Peyer's patch (tissue), 4 donors: ENCODE measurements at regions not wholly inside any gene's neighbourhood (a gene's known extent, or its start where the extent isn't known, plus 50 kb on each side); places are given as distances from the start of the nearest gene placed in this dataset.

Source experiments
- DNase-seq, 3 donors: peaks; one replicate each; pipeline ENCODE4 v3.0.0-alpha.2; 2017 to 2019
- H3K27ac ChIP-seq, 4 donors: fragments of 200-600 bp; sonication (generic); one replicate each; pipeline ENCODE4 v1.5.1; 2016 to 2019
- H3K27me3 ChIP-seq, 2 donors: fragments of 200-600 bp; sonication (generic); one replicate each; pipeline ENCODE4 v1.5.1; 2019
- H3K36me3 ChIP-seq, 3 donors: fragments of 200-600 bp; sonication (generic); one replicate each; pipeline ENCODE4 v1.5.1; 2016 to 2019
- H3K4me1 ChIP-seq, 4 donors: fragments of 200-600 bp; sonication (generic); one replicate each; pipeline ENCODE4 v1.5.1; 2016 to 2019
- H3K4me3 ChIP-seq, 4 donors: fragments of 200-600 bp; sonication (generic); 1 replicate in 3 of 4; 2 replicates in 1 of 4; pipeline ENCODE4 v1.5.1; 2016 to 2019; ENCODE audit warnings: mild to moderate bottlenecking in 1 of 4
- H3K9me3 ChIP-seq, 4 donors: fragments of 200-600 bp; sonication (generic); one replicate each; pipeline ENCODE4 v1.5.1; 2016 to 2019; ENCODE audit warnings: mild to moderate bottlenecking in 1 of 4
- POLR2A ChIP-seq, 2 donors: fragments of 450-650 bp; IDR thresholded peaks; one replicate each; pipeline ENCODE4 v1.5.1; 2017; ENCODE audit warnings: antibody characterized with exemption in 2 of 2, mild to moderate bottlenecking in 2 of 2, moderate library complexity in 2 of 2
- TF ChIP-seq, protein P1 (sequence below), 6 experiments: fragments of 450-650 bp in 4 of 6; fragments of 200-600 bp in 2 of 6; sonication (generic) in 1 of 6; IDR thresholded peaks; one replicate each; pipeline ENCODE4 v1.5.1; 2017 to 2019; ENCODE audit warnings: antibody characterized with exemption in 6 of 6, mild to moderate bottlenecking in 3 of 6, moderate library complexity in 1 of 6

GRCh38 chr2:39530411-39530866 lies 93.4 kb upstream of the MAP4K3 start:
- TF ChIP-seq POLR2A (IDR thresholded peaks at IDR 0.05), result no peak
- TF ChIP-seq, protein P1, sequence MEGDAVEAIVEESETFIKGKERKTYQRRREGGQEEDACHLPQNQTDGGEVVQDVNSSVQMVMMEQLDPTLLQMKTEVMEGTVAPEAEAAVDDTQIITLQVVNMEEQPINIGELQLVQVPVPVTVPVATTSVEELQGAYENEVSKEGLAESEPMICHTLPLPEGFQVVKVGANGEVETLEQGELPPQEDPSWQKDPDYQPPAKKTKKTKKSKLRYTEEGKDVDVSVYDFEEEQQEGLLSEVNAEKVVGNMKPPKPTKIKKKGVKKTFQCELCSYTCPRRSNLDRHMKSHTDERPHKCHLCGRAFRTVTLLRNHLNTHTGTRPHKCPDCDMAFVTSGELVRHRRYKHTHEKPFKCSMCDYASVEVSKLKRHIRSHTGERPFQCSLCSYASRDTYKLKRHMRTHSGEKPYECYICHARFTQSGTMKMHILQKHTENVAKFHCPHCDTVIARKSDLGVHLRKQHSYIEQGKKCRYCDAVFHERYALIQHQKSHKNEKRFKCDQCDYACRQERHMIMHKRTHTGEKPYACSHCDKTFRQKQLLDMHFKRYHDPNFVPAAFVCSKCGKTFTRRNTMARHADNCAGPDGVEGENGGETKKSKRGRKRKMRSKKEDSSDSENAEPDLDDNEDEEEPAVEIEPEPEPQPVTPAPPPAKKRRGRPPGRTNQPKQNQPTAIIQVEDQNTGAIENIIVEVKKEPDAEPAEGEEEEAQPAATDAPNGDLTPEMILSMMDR (IDR thresholded peaks at IDR 0.05), result no peak
- Histone ChIP-seq H3K27ac (no peak overlapping the region), H3K9me3 (no peaks in the 10 kb centered on the region), H3K27me3 (no peaks in the 10 kb centered on the region), H3K4me3 (no peak overlapping the region), H3K4me1 (no peaks in the 10 kb centered on the region), H3K36me3 (no peaks in the 10 kb centered on the region)
- DNase-seq, result no peak

DNA sequence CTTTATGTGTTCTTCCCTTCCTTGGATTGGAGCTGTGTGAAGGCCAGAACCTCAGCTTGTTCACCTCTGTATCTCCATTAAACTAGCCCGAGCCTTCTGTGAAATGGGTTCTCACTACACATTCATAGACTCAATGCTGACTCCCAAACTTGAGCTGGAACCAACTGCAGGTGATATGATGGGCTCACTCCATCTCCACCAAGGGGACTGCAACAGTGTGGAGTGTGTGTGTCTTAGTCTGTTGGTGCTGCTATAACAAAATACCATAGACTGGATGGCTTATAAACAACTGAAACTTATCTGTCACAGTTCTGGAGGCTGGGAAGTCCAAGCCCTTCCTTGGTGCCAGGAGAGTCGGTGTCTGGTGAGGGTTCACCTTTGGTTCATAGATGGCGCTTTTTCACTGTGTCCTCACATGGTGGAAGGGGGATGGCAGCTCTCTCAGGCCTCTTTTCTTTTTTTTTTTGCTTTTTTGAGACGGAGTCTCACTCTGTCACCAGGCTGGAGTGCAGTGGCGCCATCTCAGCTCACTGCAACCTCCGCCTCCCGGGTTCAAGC lies 94.2 kb upstream of the MAP4K3 start:
- no peaks in the 10 kb centered on the region for H3K4me1 ChIP-seq
- no peaks in the 10 kb centered on the region for H3K9me3 ChIP-seq
- H3K36me3 ChIP-seq, result no peaks in the 10 kb centered on the region
- H3K27me3 ChIP-seq, result no peaks in the 10 kb centered on the region
- no peak overlapping the region for H3K4me3 ChIP-seq
- H3K27ac ChIP-seq, result no peak overlapping the region
- no peak for DNase-seq
- no peak for TF ChIP-seq POLR2A (IDR thresholded peaks at IDR 0.05)
- TF ChIP-seq, protein P1 (IDR thresholded peaks at IDR 0.05), result no peak

DNA sequence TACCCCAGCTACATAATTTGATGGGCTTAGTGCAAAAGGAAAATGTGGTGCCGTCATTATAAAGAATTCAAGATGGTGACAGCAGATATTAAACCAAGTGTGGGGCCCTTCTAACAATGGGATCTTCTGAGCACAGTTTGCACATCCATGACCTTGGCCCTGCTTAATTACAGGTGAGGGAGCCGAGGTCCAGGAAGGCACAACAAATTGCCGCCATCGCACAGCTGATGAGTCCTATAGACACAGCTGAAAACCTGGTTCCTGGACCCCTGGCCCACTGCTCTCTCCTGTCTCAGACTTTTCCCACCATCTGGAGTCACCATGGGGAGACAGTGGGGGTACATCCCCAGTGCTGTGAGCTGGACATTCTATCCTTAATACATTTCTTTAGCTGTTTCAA lies 95.8 kb upstream of the MAP4K3 start:
- Histone ChIP-seq H3K36me3 (no peaks in the 10 kb centered on the region), H3K27me3 (no peaks in the 10 kb centered on the region), H3K4me1 (no peaks in the 10 kb centered on the region), H3K9me3 (no peaks in the 10 kb centered on the region), H3K27ac (no peak overlapping the region), H3K4me3 (no peak overlapping the region)
- DNase-seq, result no peak
- no peak for TF ChIP-seq POLR2A (IDR thresholded peaks at IDR 0.05)

DNA sequence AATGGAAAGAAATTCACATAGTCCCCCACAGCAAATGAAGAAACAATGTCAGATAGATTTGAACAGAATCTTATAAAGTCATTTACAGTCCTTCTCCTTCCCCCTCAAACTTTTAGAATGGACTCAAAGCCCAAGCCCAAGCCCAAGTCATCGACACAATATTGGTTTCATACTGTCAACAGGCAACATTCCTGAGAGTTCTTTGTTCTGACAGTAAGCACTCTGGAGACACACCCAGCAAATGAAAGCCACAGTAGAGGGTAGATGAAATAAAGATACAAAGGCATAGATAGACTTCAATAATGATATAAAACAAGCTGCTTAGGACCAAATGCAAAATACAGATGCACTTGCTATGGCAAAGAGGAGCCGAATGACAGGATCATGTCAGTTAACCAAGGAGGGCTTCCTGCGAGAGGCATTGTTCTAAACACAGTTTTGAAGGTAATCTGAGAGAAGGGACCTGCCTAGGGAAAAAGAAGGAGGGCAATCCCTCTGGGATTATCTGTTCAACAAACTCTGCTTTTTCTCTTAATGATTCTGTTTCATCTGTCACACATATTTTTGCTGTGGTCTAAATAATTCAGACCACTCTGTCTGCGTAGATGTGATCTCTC lies 97.1 kb upstream of the MAP4K3 start:
- DNase-seq, result no peak
- no peak overlapping the region for H3K27ac ChIP-seq
- H3K4me1 ChIP-seq, result no peaks in the 10 kb centered on the region
- TF ChIP-seq, protein P1 (IDR thresholded peaks at IDR 0.05), result no peak
- TF ChIP-seq POLR2A (IDR thresholded peaks at IDR 0.05), result no peak
- no peaks in the 10 kb centered on the region for H3K27me3 ChIP-seq
- H3K36me3 ChIP-seq, result no peaks in the 10 kb centered on the region
- H3K9me3 ChIP-seq, result no peaks in the 10 kb centered on the region
- no peak overlapping the region for H3K4me3 ChIP-seq

DNA sequence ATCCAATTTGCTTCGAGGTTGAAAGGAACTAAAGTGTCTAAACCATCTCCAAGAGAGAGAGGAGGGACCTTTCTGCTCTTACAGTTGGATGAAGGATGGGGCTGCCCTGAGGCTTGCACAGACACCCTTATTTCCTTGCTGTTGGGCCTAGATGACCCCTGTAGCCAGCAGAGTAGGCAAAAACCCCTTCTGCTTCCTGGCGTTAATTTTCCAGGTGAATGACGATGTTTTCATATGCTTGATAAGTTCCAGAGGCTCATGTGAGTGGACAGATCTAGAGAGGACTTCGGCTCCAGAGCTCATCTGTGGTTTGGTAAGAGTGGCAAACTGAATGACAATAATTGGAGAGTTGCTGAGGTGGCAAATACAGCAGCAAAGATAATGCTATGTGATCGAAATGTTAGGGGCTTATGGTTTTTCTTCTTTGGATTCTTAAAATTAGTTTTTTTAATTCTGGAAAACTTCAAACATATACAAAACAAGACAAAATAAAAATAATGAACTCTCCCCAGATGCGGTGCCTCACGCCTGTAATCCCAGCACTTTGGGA lies 98.6 kb upstream of the MAP4K3 start:
- DNase-seq, result no peak
- no peak overlapping the region for H3K4me3 ChIP-seq
- no peaks in the 10 kb centered on the region for H3K4me1 ChIP-seq
- no peaks in the 10 kb centered on the region for H3K9me3 ChIP-seq
- no peaks in the 10 kb centered on the region for H3K27me3 ChIP-seq
- no peaks in the 10 kb centered on the region for H3K36me3 ChIP-seq
- no peak for TF ChIP-seq POLR2A (IDR thresholded peaks at IDR 0.05)
- TF ChIP-seq, protein P1 (IDR thresholded peaks at IDR 0.05), result no peak
- no peak overlapping the region for H3K27ac ChIP-seq

DNA sequence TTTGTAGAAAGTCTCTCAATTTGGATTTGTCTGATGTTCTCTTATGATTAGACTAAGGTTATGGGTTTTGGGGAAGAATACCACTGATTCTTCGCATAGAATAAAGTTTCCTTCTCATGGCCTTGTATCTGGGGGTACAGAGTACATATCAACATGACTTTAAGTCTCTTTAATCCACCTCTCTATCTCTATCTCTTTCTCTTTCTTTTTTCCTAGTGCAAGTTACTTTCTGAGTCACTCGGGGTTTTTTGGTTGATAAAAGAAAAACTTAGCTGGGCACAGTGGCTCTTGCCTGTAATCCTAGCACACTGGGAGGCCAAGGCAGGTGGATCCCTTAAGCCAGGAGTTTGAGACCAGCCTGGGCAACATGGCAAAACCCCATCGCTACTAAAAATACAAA lies 100.1 kb upstream of the MAP4K3 start:
- no peaks in the 10 kb centered on the region for H3K27me3 ChIP-seq
- H3K36me3 ChIP-seq, result no peaks in the 10 kb centered on the region
- no peak for DNase-seq
- no peak for TF ChIP-seq POLR2A (IDR thresholded peaks at IDR 0.05)
- TF ChIP-seq, protein P1 (IDR thresholded peaks at IDR 0.05), result no peak
- H3K4me3 ChIP-seq, result no peak overlapping the region
- H3K27ac ChIP-seq, result no peak overlapping the region
- no peaks in the 10 kb centered on the region for H3K9me3 ChIP-seq
- H3K4me1 ChIP-seq, result no peaks in the 10 kb centered on the region
